Suprapubic skin (tissue), 3 donors: ENCODE measurements at regions not wholly inside any gene's neighbourhood (a gene's known extent, or its start where the extent isn't known, plus 50 kb on each side); places are given as distances from the start of the nearest gene placed in this dataset.

Experiments
- EP300 ChIP-seq: sonication (generic); formaldehyde crosslinking; IDR thresholded peaks from one replicate; pipeline ENCODE4 v1.6.1; 2017; ENCODE audit warnings: antibody characterized with exemption
- TF ChIP-seq, protein P1 (sequence below), 2 donors: fragments of 200-600 bp in 1 of 2; fragments of 450-650 bp in 1 of 2; sonication (generic) in 1 of 2; IDR thresholded peaks; one replicate each; pipeline ENCODE4 v1.5.1; 2016 to 2019; ENCODE audit warnings: antibody characterized with exemption in 2 of 2, mild to moderate bottlenecking in 1 of 2, moderate library complexity in 1 of 2

DNA sequence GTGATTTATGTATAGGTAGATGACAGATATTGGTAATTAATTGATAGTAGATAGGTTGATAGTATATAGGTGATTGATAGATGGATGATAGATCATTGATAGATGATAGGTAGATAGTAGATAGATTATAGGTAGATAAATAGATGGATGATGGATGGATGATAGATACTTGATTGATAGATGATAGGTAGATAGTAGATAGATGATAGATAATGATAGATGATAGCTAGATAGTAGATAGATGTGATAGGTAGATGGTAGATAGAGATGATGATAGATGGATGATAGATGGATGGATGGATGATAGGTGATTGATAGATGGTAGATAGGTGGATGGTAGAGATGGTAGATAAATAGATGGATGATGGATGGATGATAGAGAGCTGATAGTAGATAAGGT, 62.0 kb upstream of the SAMD11 start:
- TF ChIP-seq, protein P1, sequence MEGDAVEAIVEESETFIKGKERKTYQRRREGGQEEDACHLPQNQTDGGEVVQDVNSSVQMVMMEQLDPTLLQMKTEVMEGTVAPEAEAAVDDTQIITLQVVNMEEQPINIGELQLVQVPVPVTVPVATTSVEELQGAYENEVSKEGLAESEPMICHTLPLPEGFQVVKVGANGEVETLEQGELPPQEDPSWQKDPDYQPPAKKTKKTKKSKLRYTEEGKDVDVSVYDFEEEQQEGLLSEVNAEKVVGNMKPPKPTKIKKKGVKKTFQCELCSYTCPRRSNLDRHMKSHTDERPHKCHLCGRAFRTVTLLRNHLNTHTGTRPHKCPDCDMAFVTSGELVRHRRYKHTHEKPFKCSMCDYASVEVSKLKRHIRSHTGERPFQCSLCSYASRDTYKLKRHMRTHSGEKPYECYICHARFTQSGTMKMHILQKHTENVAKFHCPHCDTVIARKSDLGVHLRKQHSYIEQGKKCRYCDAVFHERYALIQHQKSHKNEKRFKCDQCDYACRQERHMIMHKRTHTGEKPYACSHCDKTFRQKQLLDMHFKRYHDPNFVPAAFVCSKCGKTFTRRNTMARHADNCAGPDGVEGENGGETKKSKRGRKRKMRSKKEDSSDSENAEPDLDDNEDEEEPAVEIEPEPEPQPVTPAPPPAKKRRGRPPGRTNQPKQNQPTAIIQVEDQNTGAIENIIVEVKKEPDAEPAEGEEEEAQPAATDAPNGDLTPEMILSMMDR (IDR thresholded peaks at IDR 0.05): no peak
- TF ChIP-seq EP300: no peak
